SHP77 treated with DMSO at 0.1 percent for 48 hours (cell line): ENCODE measurements at regions not wholly inside any gene's neighbourhood (a gene's known extent, or its start where the extent isn't known, plus 50 kb on each side); places are given as distances from the start of the nearest gene placed in this dataset.
"Not testable (repeated sequence)": the region's sequence is repeated elsewhere in the genome, so short reads cannot be mapped to it uniquely, and the experiment has no call there.

Experiments used
- DNase-seq: peaks from one replicate; lab custom pipeline; 2025; lab: John Stamatoyannopoulos, UW

- no peak for DNase-seq
Measured at GRCh38 chr11:41519696-41520095, 60.2 kb upstream of the LRRC4C start.

- DNase-seq, result no peak
Measured at GRCh38 chr11:41522391-41522790, 62.9 kb upstream of the LRRC4C start.

DNA sequence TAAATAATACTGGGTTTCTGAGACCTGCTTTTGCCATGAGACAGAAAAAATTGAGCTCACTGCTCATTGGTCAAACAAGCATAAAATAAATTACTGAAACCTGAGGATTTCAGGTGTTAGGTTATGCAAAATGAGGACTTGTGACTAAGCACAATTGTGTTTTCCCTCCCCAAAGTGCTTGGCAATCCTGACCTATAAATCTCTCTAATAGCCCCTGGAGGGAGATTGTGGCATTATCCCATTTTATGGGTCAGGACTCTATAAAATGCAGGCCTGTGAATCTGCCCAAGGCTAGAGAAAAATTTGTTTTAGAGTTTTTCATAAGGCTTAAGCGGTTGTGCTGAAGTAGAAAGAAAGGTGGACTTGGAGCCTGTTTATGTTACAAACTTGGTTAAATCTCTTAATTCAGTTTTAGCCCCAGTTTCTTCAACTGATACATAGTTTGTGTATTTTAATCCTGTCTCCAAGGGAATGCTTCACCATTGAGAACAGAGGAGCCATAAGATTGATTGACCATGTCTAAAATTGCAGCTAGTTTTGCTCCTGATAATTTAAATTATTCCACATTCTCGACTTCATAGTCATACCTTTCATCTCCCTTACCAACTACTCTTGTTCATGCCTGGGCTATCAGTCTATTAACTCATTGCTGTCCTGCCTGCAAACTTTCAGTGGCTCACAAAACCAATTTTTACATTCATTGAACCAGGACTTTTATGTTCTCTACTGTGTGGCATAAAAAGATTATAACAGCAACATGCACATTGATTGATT is 63.6 kb upstream of the LRRC4C start:
- DNase-seq, result no peak

DNA sequence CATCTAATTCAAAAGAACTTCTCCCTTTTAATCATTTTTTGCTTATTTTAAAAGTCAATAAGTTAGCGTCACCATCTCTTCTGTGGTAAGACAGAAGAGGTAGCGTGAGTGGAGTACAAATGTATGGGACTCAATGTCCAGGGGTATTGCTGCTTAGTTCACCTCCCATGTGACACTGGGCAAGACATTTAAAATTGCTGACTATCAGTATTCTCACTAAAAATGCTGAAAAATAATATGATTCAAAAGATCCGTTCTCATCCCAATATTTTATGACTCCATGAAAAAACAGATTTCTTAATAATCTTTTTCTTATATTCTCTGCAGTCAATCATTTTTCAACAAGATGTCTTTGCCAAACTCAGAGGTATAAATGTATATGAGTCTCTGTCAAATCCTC is 68.1 kb upstream of the LRRC4C start:
- no peak for DNase-seq

DNA sequence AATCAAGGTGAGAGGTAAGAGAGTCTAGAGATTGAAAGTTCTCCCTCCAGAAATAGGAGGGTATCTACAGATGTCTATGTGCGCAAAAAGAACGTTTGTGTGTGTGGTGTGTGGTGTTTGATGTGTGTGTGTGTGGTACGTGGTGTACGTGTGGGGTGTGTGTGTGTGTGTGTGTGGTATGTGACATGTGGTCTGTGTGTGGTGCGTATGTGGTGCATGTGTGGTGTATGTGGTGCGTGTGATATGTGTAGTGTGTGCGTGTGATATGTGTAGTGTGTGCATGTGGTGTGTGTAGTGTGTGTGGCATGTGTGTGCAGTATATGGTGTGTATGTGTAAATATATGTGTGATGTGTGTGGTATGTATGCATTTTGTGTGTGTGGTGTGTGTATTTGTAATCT is 73.0 kb upstream of the LRRC4C start:
- DNase-seq, result no peak

GRCh38 chr11:41533761-41534160 is 74.3 kb upstream of the LRRC4C start:
- no peak for DNase-seq

- DNase-seq, result no peak
Measured at GRCh38 chr11:41534391-41534790, 74.9 kb upstream of the LRRC4C start.

DNA sequence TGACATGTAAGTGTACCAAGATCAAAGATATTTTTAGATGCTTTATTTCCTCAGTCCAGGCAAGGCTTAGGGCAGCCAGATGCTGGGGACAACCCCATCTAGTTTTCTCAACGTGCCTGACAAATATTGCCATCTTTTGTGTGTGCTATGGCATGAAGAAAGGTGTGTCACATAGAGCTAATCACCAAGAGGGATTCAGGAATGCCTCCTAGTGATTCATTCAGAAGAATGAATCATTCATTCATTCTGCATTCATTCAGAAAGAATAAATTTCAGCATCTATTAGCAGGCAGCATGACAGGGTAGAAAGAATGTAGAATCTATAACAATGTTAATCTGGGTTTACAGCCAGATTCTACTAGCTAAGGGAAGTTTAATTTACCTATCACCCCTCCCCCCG is 75.4 kb upstream of the LRRC4C start:
- no peak for DNase-seq

DNA sequence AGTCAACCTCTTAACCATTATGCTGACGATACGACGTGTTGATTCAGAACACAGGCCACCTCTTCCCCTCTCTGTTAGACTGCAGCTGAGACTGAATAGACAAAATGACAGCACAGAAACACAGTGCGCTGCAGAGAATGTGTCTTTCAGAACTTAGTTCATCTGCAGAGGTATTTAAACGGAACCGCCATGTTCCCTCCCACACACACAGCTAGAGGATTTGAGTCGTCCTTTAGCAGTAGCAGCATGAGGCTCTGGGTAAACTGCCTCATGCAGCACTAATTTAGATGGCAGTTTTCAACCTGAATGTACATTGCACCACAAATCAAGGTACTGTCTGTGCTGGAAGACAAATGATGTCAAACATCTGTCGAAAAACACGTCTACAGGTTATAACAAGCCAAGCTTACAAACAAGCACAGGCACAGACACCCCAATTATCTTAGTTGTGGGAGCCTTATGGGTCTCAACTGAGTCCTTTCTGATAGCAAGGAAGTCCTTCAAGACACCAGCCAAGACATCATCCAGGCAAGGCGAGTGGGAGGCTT is 76.6 kb upstream of the LRRC4C start:
- no peak for DNase-seq

- DNase-seq, result not testable (repeated sequence)
Measured at GRCh38 chr11:41544902-41545301, 85.5 kb upstream of the LRRC4C start.

DNA sequence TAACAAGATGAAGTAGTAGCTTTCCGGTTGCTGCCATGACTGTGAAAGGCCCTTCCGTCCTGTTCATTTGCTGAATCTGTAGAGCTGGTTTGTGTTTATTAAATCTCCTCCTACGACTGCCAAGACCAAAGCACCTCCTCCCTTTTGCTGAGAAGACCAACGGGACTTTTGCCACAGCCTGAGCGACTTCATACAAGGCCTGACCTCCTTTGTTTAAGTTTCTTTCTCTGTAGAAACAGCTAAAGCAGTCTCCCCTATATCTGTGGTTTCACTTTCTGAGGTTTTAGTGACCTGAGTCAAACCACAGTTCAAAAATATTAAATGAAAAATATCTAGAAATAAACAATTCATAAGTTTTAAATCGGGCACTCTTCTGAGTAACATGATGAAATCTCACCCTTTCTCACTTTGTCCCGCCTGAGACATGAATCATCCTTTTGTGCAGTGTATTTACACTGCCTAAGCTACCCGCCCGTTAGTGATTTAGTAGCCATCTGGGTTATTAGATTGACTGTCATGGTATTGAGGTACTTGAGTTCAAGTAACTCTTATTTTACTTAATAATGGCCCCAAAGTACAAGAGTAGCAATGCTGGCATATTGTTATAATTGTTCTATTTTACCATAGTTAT is 119.1 kb upstream of the LRRC4C start:
- no peak for DNase-seq

- DNase-seq, result no peak
Measured at GRCh38 chr11:41579546-41579945, 120.1 kb upstream of the LRRC4C start.

DNA sequence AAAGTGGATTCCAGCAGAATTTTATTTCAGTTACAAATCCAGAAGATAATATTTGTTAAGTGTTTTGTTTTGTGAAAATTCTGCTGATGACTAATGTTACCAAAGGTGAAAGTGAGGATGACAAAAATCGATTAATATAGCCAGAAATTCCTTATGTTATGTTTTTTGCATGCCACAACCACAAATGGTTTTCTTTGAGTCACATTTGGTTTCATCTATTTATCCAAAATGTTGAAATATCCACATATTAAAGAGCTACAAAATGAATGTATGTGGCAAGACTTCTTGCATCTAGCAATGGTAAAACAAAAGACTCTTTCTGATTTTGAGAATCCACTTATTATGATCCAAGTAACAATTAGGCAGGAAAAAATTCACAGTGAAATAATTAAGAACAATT is 150.1 kb upstream of the LRRC4C start:
- no peak for DNase-seq

DNA sequence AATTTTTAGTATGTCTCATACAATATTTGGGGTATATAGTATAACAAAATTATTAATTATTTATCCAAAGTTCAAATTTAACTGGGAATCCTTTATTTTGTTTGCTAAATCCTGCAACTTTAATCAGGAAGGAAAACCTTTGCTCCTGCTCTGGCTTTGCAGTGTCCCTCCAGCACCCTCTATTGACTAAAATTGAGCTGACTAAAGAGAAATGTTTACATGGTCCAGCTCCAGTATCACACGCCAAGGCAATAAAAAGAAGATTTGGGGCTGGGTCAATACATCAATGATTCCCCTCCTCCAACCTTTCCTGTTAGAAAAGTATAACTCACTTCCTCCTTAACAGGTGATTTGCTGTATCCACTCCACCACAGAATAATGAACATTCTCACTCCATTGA is 153.0 kb upstream of the LRRC4C start:
- DNase-seq, result no peak

DNA sequence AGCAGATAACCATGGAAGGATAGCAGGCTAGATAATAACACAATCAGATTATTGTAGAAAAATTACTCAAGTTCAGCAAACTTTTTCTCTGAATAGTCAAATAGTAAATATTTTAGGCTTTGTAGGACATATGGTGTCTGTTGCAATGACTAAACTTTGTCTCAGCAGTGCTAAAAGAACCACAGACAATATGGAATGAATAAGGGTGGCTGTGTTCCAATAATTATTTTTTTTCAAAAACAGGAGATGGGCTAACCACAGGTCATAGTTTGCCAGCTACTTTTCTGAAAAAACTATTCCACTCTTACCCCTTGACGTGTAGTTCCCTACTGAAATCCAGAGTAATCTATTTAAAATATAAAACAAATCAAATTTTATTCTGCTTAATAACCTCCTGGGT is 153.9 kb upstream of the LRRC4C start:
- DNase-seq, result no peak

DNA sequence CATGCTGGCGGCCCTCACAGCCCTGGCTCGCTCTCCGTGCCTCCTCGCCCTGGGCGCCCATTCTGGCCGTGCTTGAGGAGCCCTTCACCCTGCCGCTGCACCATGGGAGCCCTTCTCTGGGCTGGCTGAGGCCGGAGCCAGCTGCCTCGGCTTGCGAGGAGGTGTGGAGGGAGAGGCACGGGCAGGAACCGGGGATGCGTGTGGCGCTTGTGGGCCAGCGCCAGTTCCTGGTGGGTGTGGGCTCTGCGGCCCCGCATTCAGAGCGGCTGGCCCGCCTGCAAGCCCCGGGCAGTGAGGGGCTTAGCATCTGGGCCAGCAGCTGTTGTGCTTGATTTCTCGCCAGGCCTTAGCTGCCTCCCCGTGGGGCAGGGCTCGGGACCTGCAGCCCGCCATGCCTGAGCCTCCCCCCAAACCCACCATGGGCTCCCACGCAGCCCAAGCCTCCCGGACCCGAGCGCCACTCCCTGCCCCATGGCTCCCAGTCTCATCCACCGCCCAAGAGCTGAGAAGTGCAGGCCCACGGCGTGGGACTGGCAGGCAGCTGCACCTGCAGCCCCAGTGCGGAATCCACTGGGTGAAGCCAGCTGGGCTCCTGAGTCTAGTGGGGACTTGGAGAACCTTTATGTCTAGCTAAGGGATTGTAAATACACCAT is 163.4 kb upstream of the LRRC4C start:
- no peak for DNase-seq

DNA sequence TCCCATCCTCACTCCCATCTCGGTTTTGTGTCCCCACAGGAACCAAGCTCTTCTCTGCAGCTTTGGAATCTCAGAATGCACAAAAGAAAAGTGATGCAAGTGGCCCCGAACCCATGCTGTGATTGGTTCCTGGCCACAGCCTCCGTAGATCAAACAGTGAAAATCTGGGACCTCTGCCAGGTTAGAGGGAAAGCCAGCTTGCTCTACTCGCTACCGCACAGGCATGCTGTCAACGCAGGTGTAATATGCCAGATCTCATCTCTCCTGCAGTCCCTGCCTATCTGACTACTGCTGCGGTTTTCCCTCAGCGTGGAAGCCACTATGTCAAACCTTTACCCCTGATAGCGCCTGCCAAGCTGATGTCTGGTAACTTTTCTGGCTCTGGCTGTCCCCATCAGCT is 200.5 kb upstream of the LRRC4C start:
- DNase-seq, result peak; percentile 38

DNA sequence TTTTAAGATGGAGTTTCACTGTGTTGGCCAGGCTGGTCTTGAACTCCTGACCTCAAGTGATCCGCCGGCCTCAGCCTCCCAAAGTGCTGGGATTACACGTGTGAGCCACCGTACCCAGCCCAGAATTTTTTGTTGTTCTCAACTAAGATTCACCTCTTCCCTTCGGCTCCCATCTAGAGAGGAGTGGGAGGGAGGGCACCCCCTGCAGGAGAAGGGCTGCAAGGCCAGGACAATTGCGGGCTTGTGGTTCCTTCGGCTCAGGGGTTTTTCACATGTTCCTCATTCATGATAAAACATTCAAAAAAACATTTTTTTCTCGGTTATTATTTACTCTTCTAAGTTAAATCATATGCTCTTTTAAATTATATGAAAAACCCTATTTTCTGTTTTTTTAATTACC is 201.1 kb upstream of the LRRC4C start:
- no peak for DNase-seq

DNA sequence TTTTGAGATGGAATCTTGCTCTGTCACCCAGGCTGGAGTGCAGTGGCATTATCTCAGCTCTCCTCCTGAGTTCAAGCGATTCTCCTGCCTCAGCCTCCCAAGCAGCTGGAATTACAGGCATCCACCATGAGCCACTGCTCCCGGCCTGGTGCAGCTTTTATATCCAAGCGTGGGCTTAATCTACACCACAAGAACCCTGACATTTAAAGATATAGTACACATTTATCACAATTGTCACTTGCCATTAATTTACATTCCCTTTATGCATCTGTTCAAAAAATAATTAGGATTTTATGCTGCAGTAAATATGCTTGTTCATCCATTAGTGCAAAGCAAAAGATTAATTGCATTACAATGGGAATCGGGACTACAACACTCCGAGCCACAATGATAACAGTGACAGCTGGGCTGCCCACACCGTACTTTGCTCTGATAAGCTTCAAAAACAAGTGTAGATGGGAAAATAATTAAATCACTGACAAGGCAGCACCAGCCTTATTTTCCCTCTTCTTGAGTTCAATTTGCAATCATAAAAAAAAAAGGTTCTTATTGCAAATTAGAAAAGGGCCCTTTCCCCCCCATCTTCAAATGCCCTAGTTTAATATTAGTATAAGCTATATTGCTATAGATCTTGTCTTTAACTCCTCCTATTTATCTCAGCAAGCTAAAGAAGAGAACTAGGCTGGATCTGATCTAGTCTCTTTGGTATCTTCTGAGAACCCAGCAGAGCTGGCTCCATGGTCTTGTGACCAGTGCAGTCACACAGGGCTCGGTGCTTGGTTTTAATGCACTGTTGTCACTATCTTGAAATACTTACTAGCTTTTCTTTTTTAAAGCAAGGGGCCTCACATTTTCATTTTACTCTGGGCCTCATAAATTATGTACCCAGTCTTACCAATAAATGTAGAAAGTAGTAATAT is 206.2 kb upstream of the LRRC4C start:
- no peak for DNase-seq

DNA sequence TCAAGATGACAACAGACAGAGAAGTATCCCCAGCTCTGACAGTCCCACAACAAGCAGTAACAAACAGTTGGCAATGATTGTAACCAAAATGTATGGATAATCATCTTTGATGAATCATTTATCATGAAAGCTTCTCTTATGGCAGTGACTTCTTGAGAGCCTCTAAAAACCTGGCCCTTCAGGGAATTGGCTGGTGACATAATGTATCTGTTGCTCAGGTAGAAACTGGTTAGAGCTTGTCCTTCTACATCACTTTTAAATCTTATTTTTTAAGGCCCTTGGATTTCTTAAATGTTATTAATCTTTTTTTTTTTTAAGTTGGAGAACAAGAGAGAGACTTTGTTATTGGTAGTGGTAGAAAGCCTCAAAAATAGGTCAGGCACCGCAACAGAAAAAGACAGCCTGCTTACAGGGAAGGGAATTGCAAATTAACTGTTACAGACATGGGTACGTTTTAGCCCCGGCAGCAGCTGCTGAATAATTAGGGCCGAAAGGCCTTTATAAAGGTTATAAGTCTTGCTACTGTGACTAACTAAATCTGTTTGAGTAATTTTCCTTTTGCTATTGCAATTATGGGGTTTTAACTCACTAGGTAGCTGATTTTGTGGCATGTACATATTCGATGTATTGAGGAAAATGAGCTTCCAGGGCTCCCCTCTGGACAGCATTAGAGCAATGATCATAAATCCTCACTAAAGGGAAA is 207.7 kb upstream of the LRRC4C start:
- DNase-seq, result no peak

GRCh38 chr11:41675205-41675604 is 215.8 kb upstream of the LRRC4C start:
- no peak for DNase-seq
